T-cell (primary cell): ENCODE measurements at regions not wholly inside any gene's neighbourhood (a gene's known extent, or its start where the extent isn't known, plus 50 kb on each side); places are given as distances from the start of the nearest gene placed in this dataset.
"Not testable (repeated sequence)": the region's sequence is repeated elsewhere in the genome, so short reads cannot be mapped to it uniquely, and the experiment has no call there.

Source experiments
- ATAC-seq, 4 experiments: fragments of 200-7000 bp in 3 of 4; fragments of 150-1000 bp in 1 of 4; cut with Tn5 transposase; replicated peaks in 1 of 4; 1 replicate in 3 of 4; 2 replicates in 1 of 4; pipeline ENCODE4 v1.10.0; 2021; ENCODE audit warnings: moderate library complexity in 3 of 4, mild to moderate bottlenecking in 2 of 4, moderate number of reproducible peaks in 1 of 4
- CTCF ChIA-PET, 2 donors: fragments of 300-600 bp; sonication (Branson Sonifier 250); formaldehyde crosslinking; loops; one replicate each; lab custom pipeline; 2022; ENCODE audit warnings: antibody characterized with exemption in 2 of 2; lab: Charles Lee
- POLR2A ChIA-PET, 2 donors: fragments of 300-600 bp; sonication (Branson Sonifier 250); formaldehyde crosslinking; loops; one replicate each; lab custom pipeline; 2022; ENCODE audit warnings: antibody characterized with exemption in 2 of 2; lab: Charles Lee
- DNase-seq, 35 experiments: peaks; one replicate each; pipeline versions ENCODE4 v3.0.0 to v3.0.0-alpha.2; 2013 to 2023
- H3K27ac ChIP-seq: one replicate; pipeline ENCODE4 v1.5.1; 2013; ENCODE audit warnings: low read length
- H3K27me3 ChIP-seq, 2 experiments: replicated peaks in 1 of 2; 1 replicate in 1 of 2; 2 replicates in 1 of 2; pipeline versions ENCODE4 v1.6.1 to v1.7.0; 2013; ENCODE audit warnings: low read length in 1 of 2, mixed read lengths in 1 of 2; ENCODE audit not compliant: control insufficient read depth in 2 of 2, insufficient read depth in 2 of 2; ENCODE audit errors: extremely low read depth in 1 of 2
- H3K36me3 ChIP-seq, 2 donors: 1 replicate in 1 of 2; 2 replicates in 1 of 2; pipeline versions ENCODE4 v1.6.1 to v1.7.0; 2013; ENCODE audit warnings: low read length in 1 of 2; ENCODE audit not compliant: control insufficient read depth in 2 of 2, insufficient read depth in 1 of 2; ENCODE audit errors: extremely low read depth in 1 of 2
- H3K4me1 ChIP-seq, 2 experiments: 1 replicate in 1 of 2; 2 replicates in 1 of 2; pipeline versions ENCODE4 v1.6.1 to v1.7.0; 2013; ENCODE audit warnings: low read length in 2 of 2, mixed read lengths in 1 of 2; ENCODE audit not compliant: insufficient read depth in 2 of 2, control insufficient read depth in 1 of 2; ENCODE audit errors: extremely low read depth in 1 of 2
- H3K4me3 ChIP-seq, 2 donors: 1 replicate in 1 of 2; 2 replicates in 1 of 2; pipeline versions ENCODE4 v1.5.1 to v1.7.0; 2013; ENCODE audit warnings: mild to moderate bottlenecking in 2 of 2, low read length in 1 of 2, moderate library complexity in 1 of 2; ENCODE audit not compliant: control insufficient read depth in 1 of 2; ENCODE audit errors: extremely low read depth in 1 of 2
- H3K9me3 ChIP-seq: 2 replicates; pipeline ENCODE4 v1.7.0; 2013
- H3K27ac Mint-ChIP-seq, 2 donors: one replicate each; pipeline ENCODE4 v1.8.0; 2020 to 2021; ENCODE audit warnings: mild to moderate bottlenecking in 2 of 2, mixed read lengths in 2 of 2
- H3K27me3 Mint-ChIP-seq, 2 donors: one replicate each; pipeline ENCODE4 v1.8.0; 2021 to 2022; ENCODE audit warnings: mixed read lengths in 2 of 2
- H3K36me3 Mint-ChIP-seq: one replicate; pipeline ENCODE4 v1.8.0; 2021; ENCODE audit warnings: mixed read lengths
- H3K4me1 Mint-ChIP-seq, 3 donors: one replicate each; pipeline ENCODE4 v1.8.0; 2020 to 2022; ENCODE audit warnings: mixed read lengths in 3 of 3, mild to moderate bottlenecking in 1 of 3
- H3K4me3 Mint-ChIP-seq, 3 donors: one replicate each; pipeline ENCODE4 v1.8.0; 2020 to 2022; ENCODE audit warnings: mild to moderate bottlenecking in 3 of 3, mixed read lengths in 3 of 3, moderate library complexity in 3 of 3
- H3K9me3 Mint-ChIP-seq, 3 donors: one replicate each; pipeline ENCODE4 v1.8.0; 2020 to 2022; ENCODE audit warnings: mixed read lengths in 3 of 3
- WGBS: methylation state at CpG from one replicate; pipeline ENCODE4 v1.1.5; 2013; ENCODE audit warnings: missing lambda C conversion rate; ENCODE audit not compliant: insufficient coverage; 5-methylcytosine and 5-hydroxymethylcytosine counted together

- H3K9me3 ChIP-seq, H3K4me3 ChIP-seq, H3K4me3 Mint-ChIP-seq, CTCF ChIA-PET, POLR2A ChIA-PET, H3K4me1 Mint-ChIP-seq, H3K4me1 ChIP-seq, H3K36me3 Mint-ChIP-seq, H3K9me3 Mint-ChIP-seq, H3K36me3 ChIP-seq, H3K27me3 ChIP-seq, H3K27ac Mint-ChIP-seq, H3K27me3 Mint-ChIP-seq, ATAC-seq, H3K27ac ChIP-seq: not testable (repeated sequence)
- no CpG with 5 or more reads among the region's 12 CpGs for WGBS
- peak in 5 of 35 experiments; percentile 0 to 13 (median 0) for DNase-seq
Observed at GRCh38 chr1:17298-17697, 434.2 kb downstream of the OR4F29 start.

GRCh38 chr1:16025-16424 is 435.5 kb downstream of the OR4F29 start:
- H3K27me3 Mint-ChIP-seq, H3K36me3 Mint-ChIP-seq, H3K27ac ChIP-seq, H3K9me3 Mint-ChIP-seq, H3K9me3 ChIP-seq, H3K27ac Mint-ChIP-seq, CTCF ChIA-PET, H3K36me3 ChIP-seq, H3K4me3 ChIP-seq, H3K4me3 Mint-ChIP-seq, H3K4me1 Mint-ChIP-seq, H3K4me1 ChIP-seq, H3K27me3 ChIP-seq, POLR2A ChIA-PET, ATAC-seq: not testable (repeated sequence)
- DNase-seq = peak in 4 of 35 experiments; percentile 0 to 4 (median 1)
- no CpG with 5 or more reads among the region's 6 CpGs for WGBS

GRCh38 chr1:9941-10717 is 441.3 kb downstream of the OR4F29 start:
- H3K27me3 Mint-ChIP-seq, H3K36me3 ChIP-seq, H3K4me3 ChIP-seq, H3K9me3 Mint-ChIP-seq, CTCF ChIA-PET, H3K4me3 Mint-ChIP-seq, H3K27ac ChIP-seq, POLR2A ChIA-PET, H3K9me3 ChIP-seq, H3K36me3 Mint-ChIP-seq, H3K4me1 ChIP-seq, H3K27ac Mint-ChIP-seq, H3K27me3 ChIP-seq, H3K4me1 Mint-ChIP-seq: not testable (repeated sequence)
- WGBS = no CpG with 5 or more reads among the region's 37 CpGs
- peak; percentile 50 to 73 (median 68) for ATAC-seq
- DNase-seq = peak in 21 of 35 experiments; percentile 0 to 20 (median 5)
